SIG-M5 treated with dmso at 0.1 percent for 504 hours (cell line): ENCODE measurements at regions not wholly inside any gene's neighbourhood (a gene's known extent, or its start where the extent isn't known, plus 50 kb on each side); places are given as distances from the start of the nearest gene placed in this dataset.
A peak's percentile ranks its signal among the peaks of the same experiment; 100 is the strongest.

Experiments used
- DNase-seq: peaks from one replicate; lab custom pipeline; 2025; ENCODE audit not compliant: unreplicated experiment; lab: John Stamatoyannopoulos, UW

GRCh38 chr2:103103678-103104077 is 341.8 kb downstream of the TMEM182 start:
- no peak for DNase-seq

GRCh38 chr2:103119352-103119751 is 357.5 kb downstream of the TMEM182 start:
- no peak for DNase-seq

- no peak for DNase-seq
Observed at GRCh38 chr2:103121106-103121505, 359.3 kb downstream of the TMEM182 start.

GRCh38 chr2:103123516-103123915 is 361.7 kb downstream of the TMEM182 start:
- no peak for DNase-seq

GRCh38 chr2:103130857-103131256 is 369.0 kb downstream of the TMEM182 start:
- DNase-seq, result no peak

- no peak for DNase-seq
Observed at GRCh38 chr2:103132536-103133217, 370.8 kb downstream of the TMEM182 start.

GRCh38 chr2:103135679-103136078 is 373.8 kb downstream of the TMEM182 start:
- no peak for DNase-seq

GRCh38 chr2:103138123-103138901 is 376.5 kb downstream of the TMEM182 start:
- DNase-seq, result no peak

GRCh38 chr2:103139628-103140268 is 377.9 kb downstream of the TMEM182 start:
- no peak for DNase-seq

GRCh38 chr2:103144837-103145236 is 383.0 kb downstream of the TMEM182 start:
- no peak for DNase-seq

- no peak for DNase-seq
Observed at GRCh38 chr2:103145739-103146138, 383.9 kb downstream of the TMEM182 start.

GRCh38 chr2:103151046-103151445 is 389.2 kb downstream of the TMEM182 start:
- no peak for DNase-seq

GRCh38 chr2:103152556-103152955 is 390.7 kb downstream of the TMEM182 start:
- DNase-seq, result no peak

GRCh38 chr2:103153580-103154284 is 391.9 kb downstream of the TMEM182 start:
- no peak for DNase-seq

- no peak for DNase-seq
Observed at GRCh38 chr2:103155308-103155707, 393.5 kb downstream of the TMEM182 start.

- DNase-seq, result no peak
Observed at GRCh38 chr2:103159018-103159417, 397.2 kb downstream of the TMEM182 start.

- peak; percentile 56 for DNase-seq
Observed at GRCh38 chr2:103161456-103162289, 399.8 kb downstream of the TMEM182 start.

- no peak for DNase-seq
Observed at GRCh38 chr2:103164748-103165147, 402.9 kb downstream of the TMEM182 start.

GRCh38 chr2:103165836-103166235 is 404.0 kb downstream of the TMEM182 start:
- DNase-seq, result no peak
